KMS-11 (cell line): ENCODE measurements at regions not wholly inside any gene's neighbourhood (a gene's known extent, or its start where the extent isn't known, plus 50 kb on each side); places are given as distances from the start of the nearest gene placed in this dataset.

Source experiments
- H2AFZ ChIP-seq: fragments of 200-600 bp; sonication (generic); 2 replicates; pipeline ENCODE4 v1.6.1; 2016; ENCODE audit warnings: antibody characterized with exemption, mixed run types, low read depth
- H3K27ac ChIP-seq: fragments of 200-600 bp; sonication (generic); 2 replicates; pipeline ENCODE4 v1.6.1; 2016; ENCODE audit warnings: mild to moderate bottlenecking, mixed run types
- H3K27me3 ChIP-seq: fragments of 200-600 bp; sonication (generic); 2 replicates; pipeline ENCODE4 v1.6.1; 2017; ENCODE audit warnings: mild to moderate bottlenecking, low read depth, mixed run types, moderate library complexity; ENCODE audit not compliant: insufficient read depth
- H3K36me3 ChIP-seq: fragments of 200-600 bp; sonication (generic); 2 replicates; pipeline ENCODE4 v1.6.1; 2017; ENCODE audit warnings: mild to moderate bottlenecking, mixed run types; ENCODE audit not compliant: insufficient read depth
- H3K4me1 ChIP-seq: fragments of 200-600 bp; sonication (generic); 2 replicates; pipeline ENCODE4 v1.6.1; 2016; ENCODE audit warnings: mild to moderate bottlenecking, low read depth, mixed run types; ENCODE audit not compliant: poor library complexity, severe bottlenecking
- H3K4me2 ChIP-seq: fragments of 200-600 bp; sonication (generic); 2 replicates; pipeline ENCODE4 v1.7.0; 2016; ENCODE audit warnings: mild to moderate bottlenecking, mixed run types
- H3K4me3 ChIP-seq: fragments of 200-600 bp; sonication (generic); IDR thresholded peaks from 2 replicates; pipeline ENCODE4 v1.6.1; 2017; ENCODE audit warnings: low read depth, low read length, mixed read lengths; ENCODE audit not compliant: insufficient read depth
- H3K79me2 ChIP-seq: fragments of 200-600 bp; sonication (generic); 2 replicates; pipeline ENCODE4 v1.6.1; 2016; ENCODE audit warnings: low read depth, mixed run types; ENCODE audit not compliant: insufficient read depth
- H3K9ac ChIP-seq: fragments of 200-600 bp; sonication (generic); 2 replicates; pipeline ENCODE4 v1.6.1; 2016; ENCODE audit warnings: mild to moderate bottlenecking, mixed run types
- H4K20me1 ChIP-seq: fragments of 200-600 bp; sonication (generic); 2 replicates; pipeline ENCODE4 v1.6.1; 2016; ENCODE audit warnings: mild to moderate bottlenecking, mixed run types; ENCODE audit not compliant: insufficient read depth
- CTCF ChIP-seq: fragments of 200-600 bp; sonication (generic); conservative IDR thresholded peaks from 2 replicates; pipeline ENCODE4 v1.6.1; 2017; ENCODE audit warnings: low read depth, mild to moderate bottlenecking, antibody characterized with exemption, low read length, moderate library complexity, mixed read lengths

GRCh38 chr3:87148020-87148419, 79.1 kb upstream of the CHMP2B start:
- no peak for TF ChIP-seq CTCF
- Histone ChIP-seq H3K4me3 (no peak overlapping the region), H3K9ac (no peak overlapping the region), H2AFZ (no peak overlapping the region), H3K79me2 (no peaks in the 10 kb centered on the region), H3K27ac (no peak overlapping the region), H4K20me1 (no peaks in the 10 kb centered on the region), H3K36me3 (no peaks in the 10 kb centered on the region), H3K4me1 (no peaks in the 10 kb centered on the region), H3K27me3 (no peaks in the 10 kb centered on the region), H3K4me2 (no peak overlapping the region)

- Histone ChIP-seq H3K4me1 (no peaks in the 10 kb centered on the region), H3K79me2 (no peaks in the 10 kb centered on the region), H2AFZ (no peak overlapping the region), H3K27ac (no peak overlapping the region), H3K36me3 (no peaks in the 10 kb centered on the region), H3K27me3 (no peaks in the 10 kb centered on the region), H3K4me3 (no peak overlapping the region), H3K9ac (no peak overlapping the region), H3K4me2 (no peak overlapping the region), H4K20me1 (no peaks in the 10 kb centered on the region)
- TF ChIP-seq CTCF: no peak
These were observed 79.5 kb upstream of the CHMP2B start for GRCh38 chr3:87147562-87147961.

GRCh38 chr3:87145553-87145952, 81.6 kb upstream of the CHMP2B start:
- no peak overlapping the region for H3K9ac ChIP-seq
- no peak; the same call in 1 of the 2 replicates for TF ChIP-seq CTCF
- no peaks in the 10 kb centered on the region for H3K79me2 ChIP-seq
- no peak overlapping the region for H2AFZ ChIP-seq
- no peaks in the 10 kb centered on the region for H3K36me3 ChIP-seq
- H3K4me2 ChIP-seq: no peak overlapping the region
- H3K27me3 ChIP-seq: no peaks in the 10 kb centered on the region
- H3K27ac ChIP-seq: no peak overlapping the region
- H3K4me3 ChIP-seq: no peak overlapping the region
- no peaks in the 10 kb centered on the region for H3K4me1 ChIP-seq
- H4K20me1 ChIP-seq: no peaks in the 10 kb centered on the region

GRCh38 chr3:87136066-87136596, 91.0 kb upstream of the CHMP2B start:
- no peaks in the 10 kb centered on the region for H4K20me1 ChIP-seq
- TF ChIP-seq CTCF: no peak
- no peaks in the 10 kb centered on the region for H3K27me3 ChIP-seq
- no peak overlapping the region for H3K27ac ChIP-seq
- no peaks in the 10 kb centered on the region for H3K36me3 ChIP-seq
- H3K4me2 ChIP-seq: no peak overlapping the region
- H3K4me3 ChIP-seq: no peak overlapping the region
- H3K4me1 ChIP-seq: no peaks in the 10 kb centered on the region
- H3K9ac ChIP-seq: no peak overlapping the region
- H3K79me2 ChIP-seq: no peaks in the 10 kb centered on the region
- H2AFZ ChIP-seq: no peak overlapping the region
